Activated naive CD4-positive, alpha-beta T cell treated with anti-CD3 and anti-CD28 coated beads for 36 hours (primary cell): ENCODE measurements at regions not wholly inside any gene's neighbourhood (a gene's known extent, or its start where the extent isn't known, plus 50 kb on each side); places are given as distances from the start of the nearest gene placed in this dataset.

ENCODE experiments used
- CTCF ChIA-PET: fragments of 350-600 bp; sonication (Branson Sonifier 250); formaldehyde crosslinking; loops from one replicate; lab custom pipeline; 2021; ENCODE audit warnings: antibody characterized with exemption; lab: Charles Lee
- DNase-seq: peaks from one replicate; pipeline ENCODE4 v3.0.0-alpha.2; 2020
- H3K27ac Mint-ChIP-seq: one replicate; pipeline ENCODE4 v1.8.0; 2021; ENCODE audit warnings: mild to moderate bottlenecking, mixed read lengths
- H3K27me3 Mint-ChIP-seq: one replicate; pipeline ENCODE4 v1.8.0; 2021; ENCODE audit warnings: low read depth, mixed read lengths
- H3K36me3 Mint-ChIP-seq: one replicate; pipeline ENCODE4 v1.8.0; 2021; ENCODE audit warnings: low read depth, mixed read lengths
- H3K4me1 Mint-ChIP-seq: one replicate; pipeline ENCODE4 v1.8.0; 2021; ENCODE audit warnings: low read depth, mixed read lengths
- H3K4me3 Mint-ChIP-seq: one replicate; pipeline ENCODE4 v1.8.0; 2021; ENCODE audit warnings: mild to moderate bottlenecking, moderate library complexity, mixed read lengths
- H3K9me3 Mint-ChIP-seq: one replicate; pipeline ENCODE4 v1.8.0; 2021; ENCODE audit warnings: mixed read lengths
- intact Hi-C: fragments of 100-400 bp; cut with micrococcal nuclease; formaldehyde crosslinking; loops from one replicate; pipeline ENCODE4 v1.15.1; 2023

- Mint-ChIP-seq H3K36me3 (no peaks in the 10 kb centered on the region), H3K9me3 (peaks cover 4% of the 10 kb centered on the region), H3K4me1 (no peaks in the 10 kb centered on the region), H3K4me3 (no peak overlapping the region), H3K27ac (no peak overlapping the region), H3K27me3 (no peaks in the 10 kb centered on the region)
- CTCF ChIA-PET = no interaction called here
- DNase-seq = no peak
- intact Hi-C loops = no loop called here
These were observed 837.8 kb upstream of the COBL start for GRCh38 chr7:52154382-52154781.

DNA sequence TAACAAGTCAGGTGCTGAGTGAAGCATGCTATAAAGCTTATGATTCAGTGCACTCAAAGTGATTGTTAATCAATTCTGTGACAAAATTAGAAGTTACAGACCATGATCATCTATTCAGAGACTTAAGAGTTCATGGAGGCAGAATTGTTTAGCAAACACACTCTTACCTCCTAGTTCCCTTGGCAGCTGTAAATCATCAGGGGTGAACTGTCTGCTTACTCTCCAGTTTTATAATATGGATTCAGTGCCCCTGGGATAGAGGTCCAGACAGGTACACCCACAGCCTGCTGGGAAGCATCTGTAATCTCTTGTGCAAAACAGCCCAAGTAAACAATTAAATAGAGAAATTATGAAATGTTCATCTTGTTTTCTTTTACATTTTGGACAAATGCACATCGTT is 835.0 kb upstream of the COBL start:
- CTCF ChIA-PET = no interaction called here
- no peak overlapping the region for H3K27ac Mint-ChIP-seq
- intact Hi-C loops = no loop called here
- peaks cover 2% of the 10 kb centered on the region for H3K9me3 Mint-ChIP-seq
- H3K36me3 Mint-ChIP-seq = no peaks in the 10 kb centered on the region
- no peak for DNase-seq
- H3K27me3 Mint-ChIP-seq = no peaks in the 10 kb centered on the region
- H3K4me1 Mint-ChIP-seq = no peaks in the 10 kb centered on the region
- H3K4me3 Mint-ChIP-seq = no peak overlapping the region

GRCh38 chr7:52150952-52151351 is 834.3 kb upstream of the COBL start:
- H3K36me3 Mint-ChIP-seq = no peaks in the 10 kb centered on the region

GRCh38 chr7:52146871-52147634 is 830.4 kb upstream of the COBL start:
- DNase-seq = no peak
- H3K4me1 Mint-ChIP-seq = no peaks in the 10 kb centered on the region
- H3K4me3 Mint-ChIP-seq = no peak overlapping the region
- intact Hi-C loops = no loop called here
- no peak overlapping the region for H3K27ac Mint-ChIP-seq
- H3K9me3 Mint-ChIP-seq = peaks cover 3% of the 10 kb centered on the region
- H3K27me3 Mint-ChIP-seq = no peaks in the 10 kb centered on the region
- no peaks in the 10 kb centered on the region for H3K36me3 Mint-ChIP-seq
- CTCF ChIA-PET = interaction anchor here (1.1 kb wide), 1 partner anchor 21 kb away, joined by 3 read pairs; no protein-coding TSS in a partner anchor

More at GRCh38 chr7:52150952-52151351, 834.3 kb upstream of the COBL start:
- Mint-ChIP-seq H3K4me1 (no peaks in the 10 kb centered on the region), H3K4me3 (no peak overlapping the region), H3K9me3 (peaks cover 2% of the 10 kb centered on the region), H3K27me3 (no peaks in the 10 kb centered on the region), H3K27ac (no peak overlapping the region)
- intact Hi-C loops = no loop called here
- no peak for DNase-seq
- CTCF ChIA-PET = no interaction called here

GRCh38 chr7:52143219-52143618 is 826.6 kb upstream of the COBL start:
- Mint-ChIP-seq H3K27ac (no peak overlapping the region), H3K36me3 (no peaks in the 10 kb centered on the region), H3K9me3 (peaks cover 11% of the 10 kb centered on the region), H3K27me3 (no peaks in the 10 kb centered on the region), H3K4me1 (no peaks in the 10 kb centered on the region), H3K4me3 (no peak overlapping the region)
- CTCF ChIA-PET = no interaction called here
- intact Hi-C loops = no loop called here
- no peak for DNase-seq

GRCh38 chr7:52140851-52141250 is 824.2 kb upstream of the COBL start:
- Mint-ChIP-seq H3K27me3 (no peaks in the 10 kb centered on the region), H3K4me3 (no peak overlapping the region), H3K36me3 (no peaks in the 10 kb centered on the region), H3K27ac (no peak overlapping the region), H3K9me3 (peaks cover 23% of the 10 kb centered on the region), H3K4me1 (no peaks in the 10 kb centered on the region)
- intact Hi-C loops = no loop called here
- CTCF ChIA-PET = interaction anchor here (1.2 kb wide), 1 partner anchor 24 kb away, joined by 3 read pairs; no protein-coding TSS in a partner anchor
- no peak for DNase-seq

DNA sequence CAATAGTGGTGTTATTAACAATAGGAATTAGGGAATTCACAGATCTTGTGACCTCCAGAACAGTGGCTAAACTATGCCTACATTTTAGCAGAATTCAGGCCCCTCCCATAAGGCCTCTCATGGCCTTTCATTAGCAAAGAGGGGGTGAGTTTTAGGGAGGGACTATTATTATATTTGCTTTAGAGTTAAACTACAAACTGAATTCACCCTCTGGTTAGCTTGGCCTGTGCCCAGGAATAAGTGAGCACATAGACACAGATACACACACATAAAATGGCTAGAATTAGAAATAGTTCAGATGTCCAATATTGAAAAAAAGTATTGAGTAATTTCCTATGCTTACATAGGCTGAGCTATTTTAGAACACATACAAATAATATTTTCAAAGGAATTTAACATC is 818.8 kb upstream of the COBL start:
- H3K9me3 Mint-ChIP-seq = peaks cover 17% of the 10 kb centered on the region
- H3K27me3 Mint-ChIP-seq = no peaks in the 10 kb centered on the region
- no peaks in the 10 kb centered on the region for H3K4me1 Mint-ChIP-seq
- intact Hi-C loops = no loop called here
- DNase-seq = no peak
- H3K4me3 Mint-ChIP-seq = no peak overlapping the region
- H3K36me3 Mint-ChIP-seq = no peaks in the 10 kb centered on the region
- no peak overlapping the region for H3K27ac Mint-ChIP-seq
- CTCF ChIA-PET = no interaction called here

- peaks cover 3% of the 10 kb centered on the region for H3K9me3 Mint-ChIP-seq
These were observed 812.7 kb upstream of the COBL start for GRCh38 chr7:52129278-52129677.

DNA sequence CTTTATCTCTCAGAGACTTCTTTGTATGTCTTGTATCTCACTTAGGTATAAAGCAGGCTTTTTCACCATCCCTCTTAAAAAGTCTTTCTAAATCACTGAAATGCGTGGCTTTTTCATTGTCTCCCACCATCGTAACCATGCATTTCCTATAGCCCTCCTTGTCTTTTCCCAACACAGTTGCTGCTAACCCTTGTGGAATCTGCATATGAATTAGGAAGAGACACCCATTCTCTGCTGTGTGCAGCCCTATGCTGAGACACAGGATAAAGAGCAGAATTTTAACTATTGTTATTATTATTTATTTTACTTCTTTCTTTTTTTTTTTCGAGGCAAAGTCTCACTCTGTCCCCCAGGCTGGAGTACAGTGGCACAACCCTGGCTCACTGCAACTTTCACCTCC is 804.3 kb upstream of the COBL start:
- H3K4me3 Mint-ChIP-seq = no peak overlapping the region
- intact Hi-C loops = no loop called here
- no peak overlapping the region for H3K27ac Mint-ChIP-seq
- no peaks in the 10 kb centered on the region for H3K9me3 Mint-ChIP-seq
- CTCF ChIA-PET = no interaction called here
- no peaks in the 10 kb centered on the region for H3K4me1 Mint-ChIP-seq
- no peaks in the 10 kb centered on the region for H3K27me3 Mint-ChIP-seq
- H3K36me3 Mint-ChIP-seq = no peaks in the 10 kb centered on the region
- no peak for DNase-seq

More at GRCh38 chr7:52129278-52129677, 812.7 kb upstream of the COBL start:
- Mint-ChIP-seq H3K4me1 (no peaks in the 10 kb centered on the region), H3K36me3 (no peaks in the 10 kb centered on the region), H3K27ac (no peak overlapping the region), H3K27me3 (no peaks in the 10 kb centered on the region), H3K4me3 (no peak overlapping the region)
- intact Hi-C loops = no loop called here
- CTCF ChIA-PET = no interaction called here
- no peak for DNase-seq

DNA sequence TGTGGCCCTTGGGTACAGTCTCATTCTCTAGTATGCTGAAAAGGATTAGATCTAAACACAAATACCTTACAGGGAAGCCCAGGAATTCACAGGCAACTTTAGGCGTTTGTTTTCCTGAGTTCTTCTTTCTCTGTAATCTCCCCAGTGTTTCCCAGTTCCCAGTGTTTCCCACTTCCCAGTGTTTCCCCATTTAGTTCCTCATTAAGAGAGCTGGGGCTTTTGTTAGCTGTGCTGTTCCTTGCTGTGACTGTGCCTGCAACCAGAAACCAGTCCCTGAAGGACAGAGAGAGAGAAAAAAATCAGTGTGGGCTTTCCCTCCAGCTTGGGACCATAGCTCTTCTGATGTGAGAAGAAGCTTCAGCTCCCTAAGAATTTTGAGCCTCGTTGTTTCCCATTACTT is 802.9 kb upstream of the COBL start:
- Mint-ChIP-seq H3K9me3 (no peaks in the 10 kb centered on the region), H3K4me3 (no peak overlapping the region), H3K36me3 (no peaks in the 10 kb centered on the region), H3K4me1 (no peaks in the 10 kb centered on the region), H3K27me3 (no peaks in the 10 kb centered on the region), H3K27ac (no peak overlapping the region)
- CTCF ChIA-PET = no interaction called here
- no peak for DNase-seq
- intact Hi-C loops = no loop called here

- no peak overlapping the region for H3K27ac Mint-ChIP-seq
- H3K36me3 Mint-ChIP-seq = no peaks in the 10 kb centered on the region
- H3K4me3 Mint-ChIP-seq = no peak overlapping the region
- peaks cover 2% of the 10 kb centered on the region for H3K9me3 Mint-ChIP-seq
- no peaks in the 10 kb centered on the region for H3K27me3 Mint-ChIP-seq
- DNase-seq = no peak
- intact Hi-C loops = no loop called here
- no peaks in the 10 kb centered on the region for H3K4me1 Mint-ChIP-seq
- CTCF ChIA-PET = no interaction called here
These were observed 797.9 kb upstream of the COBL start for GRCh38 chr7:52114509-52114908.

- intact Hi-C loops = no loop called here
- Mint-ChIP-seq H3K9me3 (peaks cover 2% of the 10 kb centered on the region), H3K27ac (no peak overlapping the region), H3K4me1 (no peaks in the 10 kb centered on the region), H3K27me3 (no peaks in the 10 kb centered on the region), H3K4me3 (no peak overlapping the region), H3K36me3 (no peaks in the 10 kb centered on the region)
- CTCF ChIA-PET = no interaction called here
- DNase-seq = no peak
These were observed 797.4 kb upstream of the COBL start for GRCh38 chr7:52114056-52114455.

DNA sequence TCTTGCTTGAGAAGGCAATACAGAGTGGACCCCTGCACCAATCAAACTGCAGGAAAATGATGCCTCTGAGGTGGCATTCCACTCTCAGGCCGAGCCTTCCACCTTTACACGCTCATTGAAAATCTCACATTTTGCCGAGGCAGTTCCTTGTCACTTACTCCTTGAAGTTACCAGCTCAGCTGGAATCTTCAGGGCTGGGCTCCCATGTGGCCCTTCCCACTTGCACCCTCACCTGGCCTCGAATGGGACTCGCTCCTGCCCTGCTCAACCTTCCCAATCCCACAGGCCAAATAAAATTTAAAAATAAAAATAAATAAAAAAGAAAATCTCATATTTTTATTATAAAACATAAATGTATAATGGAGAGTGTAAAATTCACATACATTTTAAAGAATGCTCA is 790.7 kb upstream of the COBL start:
- intact Hi-C loops = no loop called here
- H3K36me3 Mint-ChIP-seq = no peaks in the 10 kb centered on the region
- no peak overlapping the region for H3K4me3 Mint-ChIP-seq
- H3K27ac Mint-ChIP-seq = no peak overlapping the region
- CTCF ChIA-PET = no interaction called here
- DNase-seq = no peak
- H3K4me1 Mint-ChIP-seq = no peaks in the 10 kb centered on the region
- H3K27me3 Mint-ChIP-seq = no peaks in the 10 kb centered on the region
- H3K9me3 Mint-ChIP-seq = peaks cover 14% of the 10 kb centered on the region
